ENCODE measurements at regions not wholly inside any gene's neighbourhood (a gene's known extent, or its start where the extent isn't known, plus 50 kb on each side); places are given as distances from the start of the nearest gene placed in this dataset.
A peak's percentile ranks its signal among the peaks of the same experiment; 100 is the strongest.
"Not testable (repeated sequence)": the region's sequence is repeated elsewhere in the genome, so short reads cannot be mapped to it uniquely, and the experiment has no call there.

- in situ Hi-C loops (cut with MboI; ENCODE audit: low pct_unique_long_range_greater_than_20kb in 2 of 9, low sequenced_read_pairs in 9 of 9, unreplicated experiment in 9 of 9) = no loop called here
- H3K4me1 ChIP-seq (replicated peaks in 1 of 2) = no peaks in the 10 kb centered on the region
- 40 to 94% (median 83%) methylated on average over 1 to 7 of the region's 9 CpGs; no CpG with 5 or more reads in 3 of the 10 experiments for WGBS, 10 experiments
- H3K4me3 ChIP-seq = no peak overlapping the region
- peak in 1 of 8 experiments; percentile 44 for ATAC-seq (replicated peaks in 6 of 8)
- no peak overlapping the region for H3K27ac ChIP-seq
These were observed 1126.4 kb downstream of the TBC1D22A start for GRCh38 chr22:47888817-47889216.

GRCh38 chr22:47884775-47885174 lies 1122.3 kb downstream of the TBC1D22A start:
- in situ Hi-C loops (cut with MboI; ENCODE audit: low pct_unique_long_range_greater_than_20kb in 2 of 9, low sequenced_read_pairs in 9 of 9, unreplicated experiment in 9 of 9) = no loop called here
- ATAC-seq (replicated peaks in 6 of 8) = no peak
- Histone ChIP-seq H3K4me1 (replicated peaks in 1 of 2) (no peaks in the 10 kb centered on the region), H3K27ac (no peak overlapping the region), H3K4me3 (no peak overlapping the region)
- 32 to 98% (median 80%) methylated on average over 1 to 9 of the region's 14 CpGs; no CpG with 5 or more reads in 3 of the 10 experiments for WGBS, 10 experiments

GRCh38 chr22:47884200-47884599 lies 1121.8 kb downstream of the TBC1D22A start:
- H3K27ac ChIP-seq = no peak overlapping the region
- in situ Hi-C loops (cut with MboI; ENCODE audit: low pct_unique_long_range_greater_than_20kb in 2 of 9, low sequenced_read_pairs in 9 of 9, unreplicated experiment in 9 of 9) = no loop called here
- no peaks in the 10 kb centered on the region for H3K4me1 ChIP-seq (replicated peaks in 1 of 2)
- H3K4me3 ChIP-seq = no peak overlapping the region
- no peak for ATAC-seq (replicated peaks in 6 of 8)
- 14 to 100% (median 62%) methylated on average over 2 to 11 of the region's 15 CpGs; no CpG with 5 or more reads in 2 of the 10 experiments for WGBS, 10 experiments

- Histone ChIP-seq H3K27ac (no peak overlapping the region), H3K4me3 (no peak overlapping the region), H3K4me1 (replicated peaks in 1 of 2) (no peaks in the 10 kb centered on the region)
- in situ Hi-C loops (cut with MboI; ENCODE audit: low pct_unique_long_range_greater_than_20kb in 2 of 9, low sequenced_read_pairs in 9 of 9, unreplicated experiment in 9 of 9) = no loop called here
- ATAC-seq (replicated peaks in 6 of 8) = no peak
- WGBS, 10 experiments = 37% methylated on average over 4 of the region's 12 CpGs; no CpG with 5 or more reads in 9 of the 10 experiments
These were observed 1121.3 kb downstream of the TBC1D22A start for GRCh38 chr22:47883757-47884156.

GRCh38 chr22:47879346-47879745 lies 1116.9 kb downstream of the TBC1D22A start:
- WGBS, 10 experiments = 0 to 100% (median 49%) methylated on average over 1 to 2 of the region's 2 CpGs; no CpG with 5 or more reads in 4 of the 10 experiments
- H3K4me3 ChIP-seq = no peak overlapping the region

GRCh38 chr22:47878460-47878859 lies 1116.0 kb downstream of the TBC1D22A start:
- no peaks in the 10 kb centered on the region for H3K4me1 ChIP-seq (replicated peaks in 1 of 2)
- ATAC-seq (replicated peaks in 6 of 8) = no peak
- H3K27ac ChIP-seq = no peak overlapping the region
- in situ Hi-C loops (cut with MboI; ENCODE audit: low pct_unique_long_range_greater_than_20kb in 2 of 9, low sequenced_read_pairs in 9 of 9, unreplicated experiment in 9 of 9) = no loop called here
- 0 to 100% (median 27%) methylated on average over 1 to 4 of the region's 5 CpGs; no CpG with 5 or more reads in 3 of the 10 experiments for WGBS, 10 experiments
- no peak overlapping the region for H3K4me3 ChIP-seq

More at GRCh38 chr22:47879346-47879745, 1116.9 kb downstream of the TBC1D22A start:
- Histone ChIP-seq H3K4me1 (replicated peaks in 1 of 2) (no peaks in the 10 kb centered on the region), H3K27ac (no peak overlapping the region)
- ATAC-seq (replicated peaks in 6 of 8) = no peak
- in situ Hi-C loops (cut with MboI; ENCODE audit: low pct_unique_long_range_greater_than_20kb in 2 of 9, low sequenced_read_pairs in 9 of 9, unreplicated experiment in 9 of 9) = no loop called here

GRCh38 chr22:47872761-47873535 lies 1110.5 kb downstream of the TBC1D22A start:
- no peak overlapping the region for H3K27ac ChIP-seq
- WGBS, 10 experiments = 52 to 100% (median 72%) methylated on average over 1 to 14 of the region's 19 CpGs
- ATAC-seq (replicated peaks in 6 of 8) = no peak
- in situ Hi-C loops (cut with MboI; ENCODE audit: low pct_unique_long_range_greater_than_20kb in 2 of 9, low sequenced_read_pairs in 9 of 9, unreplicated experiment in 9 of 9) = no loop called here
- no peaks in the 10 kb centered on the region for H3K4me1 ChIP-seq (replicated peaks in 1 of 2)
- no peak overlapping the region for H3K4me3 ChIP-seq

GRCh38 chr22:47865626-47866025 lies 1103.2 kb downstream of the TBC1D22A start:
- no peaks in the 10 kb centered on the region for H3K4me1 ChIP-seq (replicated peaks in 1 of 2)
- ATAC-seq (replicated peaks in 6 of 8) = no peak
- 0 to 100% (median 21%) methylated on average over 1 to 3 of the region's 3 CpGs; no CpG with 5 or more reads in 1 of the 10 experiments for WGBS, 10 experiments
- in situ Hi-C loops (cut with MboI; ENCODE audit: low pct_unique_long_range_greater_than_20kb in 2 of 9, low sequenced_read_pairs in 9 of 9, unreplicated experiment in 9 of 9) = no loop called here
- H3K27ac ChIP-seq = no peak overlapping the region
- no peak overlapping the region for H3K4me3 ChIP-seq

GRCh38 chr22:47862394-47862793 lies 1099.9 kb downstream of the TBC1D22A start:
- 20 to 100% (median 37%) methylated on average over 1 to 3 of the region's 4 CpGs; no CpG with 5 or more reads in 5 of the 10 experiments for WGBS, 10 experiments
- in situ Hi-C loops (cut with MboI; ENCODE audit: low pct_unique_long_range_greater_than_20kb in 2 of 9, low sequenced_read_pairs in 9 of 9, unreplicated experiment in 9 of 9) = no loop called here
- ATAC-seq (replicated peaks in 6 of 8) = no peak
- Histone ChIP-seq H3K4me1 (replicated peaks in 1 of 2) (no peaks in the 10 kb centered on the region), H3K4me3 (no peak overlapping the region), H3K27ac (no peak overlapping the region)

GRCh38 chr22:47860907-47861306 lies 1098.5 kb downstream of the TBC1D22A start:
- H3K4me3 ChIP-seq; ATAC-seq (replicated peaks in 6 of 8); in situ Hi-C loops (cut with MboI; ENCODE audit: low pct_unique_long_range_greater_than_20kb in 2 of 9, low sequenced_read_pairs in 9 of 9, unreplicated experiment in 9 of 9); H3K27ac ChIP-seq; H3K4me1 ChIP-seq (replicated peaks in 1 of 2): not testable (repeated sequence)
- WGBS, 10 experiments = 0 to 87% (median 21%) methylated on average over 1 to 9 of the region's 9 CpGs

- ATAC-seq (replicated peaks in 6 of 8) = no peak
- H3K4me3 ChIP-seq = no peak overlapping the region
- WGBS, 10 experiments = 28 to 71% (median 42%) methylated on average over 2 to 7 of the region's 7 CpGs; no CpG with 5 or more reads in 5 of the 10 experiments
- no peaks in the 10 kb centered on the region for H3K4me1 ChIP-seq (replicated peaks in 1 of 2)
- no peak overlapping the region for H3K27ac ChIP-seq
- in situ Hi-C loops (cut with MboI; ENCODE audit: low pct_unique_long_range_greater_than_20kb in 2 of 9, low sequenced_read_pairs in 9 of 9, unreplicated experiment in 9 of 9) = no loop called here
These were observed 1097.6 kb downstream of the TBC1D22A start for GRCh38 chr22:47859881-47860525.

GRCh38 chr22:47858773-47859306 lies 1096.4 kb downstream of the TBC1D22A start:
- in situ Hi-C loops (cut with MboI; ENCODE audit: low pct_unique_long_range_greater_than_20kb in 2 of 9, low sequenced_read_pairs in 9 of 9, unreplicated experiment in 9 of 9) = no loop called here
- H3K27ac ChIP-seq = no peak overlapping the region
- ATAC-seq (replicated peaks in 6 of 8) = no peak
- H3K4me1 ChIP-seq (replicated peaks in 1 of 2) = no peaks in the 10 kb centered on the region
- H3K4me3 ChIP-seq = no peak overlapping the region

GRCh38 chr22:47854680-47855079 lies 1092.2 kb downstream of the TBC1D22A start:
- no peaks in the 10 kb centered on the region for H3K4me1 ChIP-seq (replicated peaks in 1 of 2)
- WGBS, 10 experiments = 0 to 89% (median 40%) methylated on average over 1 to 3 of the region's 4 CpGs; no CpG with 5 or more reads in 4 of the 10 experiments
- in situ Hi-C loops (cut with MboI; ENCODE audit: low pct_unique_long_range_greater_than_20kb in 2 of 9, low sequenced_read_pairs in 9 of 9, unreplicated experiment in 9 of 9) = no loop called here
- no peak overlapping the region for H3K27ac ChIP-seq
- ATAC-seq (replicated peaks in 6 of 8) = no peak
- H3K4me3 ChIP-seq = no peak overlapping the region
